ENCODE measurements at regions not wholly inside any gene's neighbourhood (a gene's known extent, or its start where the extent isn't known, plus 50 kb on each side); places are given as distances from the start of the nearest gene placed in this dataset.
A peak's percentile ranks its signal among the peaks of the same experiment; 100 is the strongest.
"Not testable (repeated sequence)": the region's sequence is repeated elsewhere in the genome, so short reads cannot be mapped to it uniquely, and the experiment has no call there.

GRCh38 chr12:92384571-92384970, 238.9 kb upstream of the BTG1 start:
- DNase-seq, result no peak

- no peak for DNase-seq
These were observed 236.8 kb upstream of the BTG1 start for GRCh38 chr12:92382383-92382878.

GRCh38 chr12:92381856-92382255, 236.2 kb upstream of the BTG1 start:
- no peak for DNase-seq

GRCh38 chr12:92378682-92379479, 233.2 kb upstream of the BTG1 start:
- no peak for DNase-seq

GRCh38 chr12:92375504-92375903, 229.9 kb upstream of the BTG1 start:
- not testable (repeated sequence) for DNase-seq

- no peak for DNase-seq
These were observed 225.2 kb upstream of the BTG1 start for GRCh38 chr12:92370828-92371227.

- DNase-seq, result no peak
These were observed 224.0 kb upstream of the BTG1 start for GRCh38 chr12:92369636-92370035.

- DNase-seq, result no peak
These were observed 223.4 kb upstream of the BTG1 start for GRCh38 chr12:92369056-92369455.

- DNase-seq, result no peak
These were observed 220.2 kb upstream of the BTG1 start for GRCh38 chr12:92365836-92366235.

- DNase-seq, result no peak
These were observed 219.7 kb upstream of the BTG1 start for GRCh38 chr12:92365333-92365732.

- DNase-seq, result peak in 2 of 4 experiments; percentile 20 to 36
These were observed 217.9 kb upstream of the BTG1 start for GRCh38 chr12:92363295-92364146.

- no peak for DNase-seq
These were observed 217.1 kb upstream of the BTG1 start for GRCh38 chr12:92362785-92363184.

GRCh38 chr12:92362126-92362525, 216.5 kb upstream of the BTG1 start:
- DNase-seq, result no peak

GRCh38 chr12:92360543-92360942, 214.9 kb upstream of the BTG1 start:
- no peak for DNase-seq

GRCh38 chr12:92359581-92360209, 214.0 kb upstream of the BTG1 start:
- no peak for DNase-seq

- no peak for DNase-seq
These were observed 212.1 kb upstream of the BTG1 start for GRCh38 chr12:92357584-92358261.

GRCh38 chr12:92356425-92356824, 210.8 kb upstream of the BTG1 start:
- DNase-seq, result no peak

GRCh38 chr12:92349635-92350034, 204.0 kb upstream of the BTG1 start:
- DNase-seq, result no peak

- DNase-seq, result no peak
These were observed 196.9 kb upstream of the BTG1 start for GRCh38 chr12:92342574-92342973.

GRCh38 chr12:92341065-92341668, 195.5 kb upstream of the BTG1 start:
- DNase-seq, result no peak

GRCh38 chr12:92340441-92341064, 194.9 kb upstream of the BTG1 start:
- DNase-seq, result no peak

GRCh38 chr12:92340003-92340402, 194.4 kb upstream of the BTG1 start:
- DNase-seq, result no peak

Data from activated naive CD4-positive, alpha-beta T cell (primary cell).